ENCODE measurements at regions not wholly inside any gene's neighbourhood (a gene's known extent, or its start where the extent isn't known, plus 50 kb on each side); places are given as distances from the start of the nearest gene placed in this dataset.

DNA sequence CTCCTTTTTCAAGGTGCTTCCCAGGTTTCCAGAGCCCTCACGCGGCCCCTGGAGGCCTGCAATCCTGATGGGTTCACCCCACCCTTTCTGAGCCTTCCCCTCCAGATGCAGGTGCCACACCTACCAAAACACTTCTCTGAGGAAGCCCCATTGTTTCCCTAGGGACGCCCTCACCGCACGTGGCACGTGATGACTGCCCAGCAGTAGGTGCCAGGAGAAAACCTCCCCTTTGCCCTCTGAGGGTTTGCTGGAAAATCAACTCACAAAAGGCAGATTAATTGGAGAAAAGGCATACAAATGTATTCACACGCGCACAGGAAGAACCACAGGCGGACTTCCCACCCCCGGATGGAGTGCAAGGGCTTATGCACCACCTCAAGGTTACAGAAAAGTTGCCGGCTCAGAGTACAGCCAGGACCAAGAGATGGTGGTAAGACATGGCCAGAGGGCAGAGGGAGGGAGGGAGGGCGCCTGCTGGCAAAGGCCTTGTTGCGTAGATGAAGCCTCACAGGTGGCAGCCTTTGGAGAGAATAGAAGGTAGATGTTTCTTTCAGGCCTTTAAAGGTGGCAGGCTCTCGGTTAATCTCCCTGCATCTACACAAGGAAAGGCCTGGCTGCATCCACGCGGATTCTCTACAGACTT, 269.4 kb upstream of the RAB6C start:
- TF ChIP-seq, protein P1, sequence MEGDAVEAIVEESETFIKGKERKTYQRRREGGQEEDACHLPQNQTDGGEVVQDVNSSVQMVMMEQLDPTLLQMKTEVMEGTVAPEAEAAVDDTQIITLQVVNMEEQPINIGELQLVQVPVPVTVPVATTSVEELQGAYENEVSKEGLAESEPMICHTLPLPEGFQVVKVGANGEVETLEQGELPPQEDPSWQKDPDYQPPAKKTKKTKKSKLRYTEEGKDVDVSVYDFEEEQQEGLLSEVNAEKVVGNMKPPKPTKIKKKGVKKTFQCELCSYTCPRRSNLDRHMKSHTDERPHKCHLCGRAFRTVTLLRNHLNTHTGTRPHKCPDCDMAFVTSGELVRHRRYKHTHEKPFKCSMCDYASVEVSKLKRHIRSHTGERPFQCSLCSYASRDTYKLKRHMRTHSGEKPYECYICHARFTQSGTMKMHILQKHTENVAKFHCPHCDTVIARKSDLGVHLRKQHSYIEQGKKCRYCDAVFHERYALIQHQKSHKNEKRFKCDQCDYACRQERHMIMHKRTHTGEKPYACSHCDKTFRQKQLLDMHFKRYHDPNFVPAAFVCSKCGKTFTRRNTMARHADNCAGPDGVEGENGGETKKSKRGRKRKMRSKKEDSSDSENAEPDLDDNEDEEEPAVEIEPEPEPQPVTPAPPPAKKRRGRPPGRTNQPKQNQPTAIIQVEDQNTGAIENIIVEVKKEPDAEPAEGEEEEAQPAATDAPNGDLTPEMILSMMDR (IDR thresholded peaks at IDR 0.05): no peak
- TF ChIP-seq POLR2A (IDR thresholded peaks at IDR 0.05): no peak
